ENCODE measurements at regions not wholly inside any gene's neighbourhood (a gene's known extent, or its start where the extent isn't known, plus 50 kb on each side); places are given as distances from the start of the nearest gene placed in this dataset.

DNA sequence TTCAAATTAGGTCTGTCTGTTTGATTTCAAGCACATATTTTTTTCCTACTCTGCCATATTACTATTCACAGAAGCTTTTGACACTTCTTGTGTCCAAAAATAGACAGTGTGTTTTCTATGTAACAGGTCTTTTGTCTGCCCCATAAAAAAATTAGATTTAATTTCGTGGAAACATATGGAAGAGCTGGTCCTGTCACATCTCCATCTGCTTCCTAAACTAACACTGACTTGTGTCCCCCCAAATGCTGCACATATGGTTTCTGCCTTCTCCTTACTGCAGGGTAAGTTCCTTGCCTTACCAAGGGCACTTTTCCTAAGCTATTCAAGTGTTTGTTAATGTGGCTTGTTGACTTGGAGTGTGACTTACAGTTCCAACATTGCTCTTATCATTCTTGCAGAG, 340.7 kb upstream of the ARX start:
- TF ChIP-seq CTCF (IDR thresholded peaks at IDR 0.05; ENCODE audit: low read depth, low read length) (no peak), POLR2A (IDR thresholded peaks at IDR 0.05; ENCODE audit: extremely low read depth, insufficient read length) (no peak), MYC (IDR thresholded peaks at IDR 0.05; ENCODE audit: low read depth, low read length) (no peak)
